GM23338 (cell line): ENCODE measurements at regions not wholly inside any gene's neighbourhood (a gene's known extent, or its start where the extent isn't known, plus 50 kb on each side); places are given as distances from the start of the nearest gene placed in this dataset.

Experiments
- ATAC-seq: fragments of 200-7000 bp; cut with Tn5 transposase; 3 replicates; pipeline ENCODE4 v1.9.1; 2020
- DNase-seq: peaks from one replicate; pipeline ENCODE4 v3.0.0-alpha.2; 2015; ENCODE audit warnings: low spot score
- H2AFZ ChIP-seq: fragments of 200-600 bp; sonication (generic); 2 replicates; pipeline ENCODE4 v1.8.0; 2016; ENCODE audit warnings: antibody characterized with exemption, mild to moderate bottlenecking, moderate library complexity
- H3F3A ChIP-seq: fragments of 200-600 bp; sonication (generic); replicated peaks from 2 replicates; pipeline ENCODE4 v1.8.0; 2017; ENCODE audit warnings: antibody characterized with exemption, mixed run types, low read depth
- H3K27ac ChIP-seq: fragments of 200-600 bp; sonication (generic); 2 replicates; pipeline ENCODE4 v1.6.1; 2016; ENCODE audit warnings: low read depth
- H3K27me3 ChIP-seq: fragments of 200-600 bp; sonication (generic); 2 replicates; pipeline ENCODE4 v1.8.0; 2016; ENCODE audit warnings: mild to moderate bottlenecking, mixed run types, moderate library complexity; ENCODE audit not compliant: insufficient read depth
- H3K36me3 ChIP-seq: fragments of 200-600 bp; sonication (generic); 2 replicates; pipeline ENCODE4 v1.8.0; 2016; ENCODE audit warnings: mild to moderate bottlenecking; ENCODE audit not compliant: insufficient read depth
- H3K4me1 ChIP-seq: fragments of 200-600 bp; sonication (generic); 2 replicates; pipeline ENCODE4 v1.8.0; 2016; ENCODE audit warnings: mild to moderate bottlenecking, moderate library complexity; ENCODE audit not compliant: insufficient read depth
- H3K4me2 ChIP-seq: fragments of 200-600 bp; sonication (generic); 2 replicates; pipeline ENCODE4 v1.7.1; 2017; ENCODE audit warnings: mixed run types
- H3K4me3 ChIP-seq: fragments of 200-600 bp; sonication (generic); 2 replicates; pipeline ENCODE4 v1.6.1; 2016; ENCODE audit warnings: mixed run types
- H3K79me2 ChIP-seq: fragments of 200-600 bp; sonication (generic); replicated peaks from 2 replicates; pipeline ENCODE4 v1.8.0; 2017; ENCODE audit warnings: mild to moderate bottlenecking; ENCODE audit not compliant: insufficient read depth
- H3K9me2 ChIP-seq: fragments of 200-600 bp; sonication (generic); 2 replicates; pipeline ENCODE4 v1.8.0; 2017; ENCODE audit not compliant: insufficient read depth
- H4K20me1 ChIP-seq: fragments of 200-600 bp; sonication (generic); replicated peaks from 2 replicates; pipeline ENCODE4 v1.8.0; 2017; ENCODE audit warnings: mild to moderate bottlenecking; ENCODE audit not compliant: insufficient read depth
- H3K27ac Mint-ChIP-seq: 2 replicates; pipeline ENCODE4 v1.8.0; 2020; ENCODE audit warnings: inconsistent platforms, mild to moderate bottlenecking, moderate library complexity, mixed read lengths
- H3K27me3 Mint-ChIP-seq: 3 replicates; pipeline ENCODE4 v1.8.0; 2022; ENCODE audit warnings: low read depth, mild to moderate bottlenecking, moderate library complexity, mixed read lengths, inconsistent platforms; ENCODE audit not compliant: insufficient read depth, poor library complexity
- H3K36me3 Mint-ChIP-seq: 3 replicates; pipeline ENCODE4 v1.8.0; 2021; ENCODE audit warnings: low read depth, mild to moderate bottlenecking, inconsistent platforms, moderate library complexity, mixed read lengths
- H3K4me1 Mint-ChIP-seq: 3 replicates; pipeline ENCODE4 v1.8.0; 2020; ENCODE audit warnings: mild to moderate bottlenecking, inconsistent platforms, mixed read lengths
- H3K4me3 Mint-ChIP-seq: 3 replicates; pipeline ENCODE4 v1.8.0; 2021; ENCODE audit warnings: moderate library complexity, mild to moderate bottlenecking, inconsistent platforms, mixed read lengths
- H3K9me3 Mint-ChIP-seq: 3 replicates; pipeline ENCODE4 v1.8.0; 2020; ENCODE audit warnings: moderate library complexity, mild to moderate bottlenecking, inconsistent platforms, mixed read lengths
- CREB1 ChIP-seq: fragments of 250-450 bp; sonication (Bioruptor Pico); IDR thresholded peaks from 2 replicates; pipeline ENCODE4 v1.5.0; 2020; ENCODE audit warnings: low read depth, mild to moderate bottlenecking, moderate library complexity
- ETS1 ChIP-seq: IDR thresholded peaks from 2 replicates; pipeline ENCODE4 v1.6.1; 2016; ENCODE audit warnings: antibody characterized with exemption
- EZH2 ChIP-seq: fragments of 200-600 bp; sonication (generic); IDR thresholded peaks from one replicate; pipeline ENCODE4 v1.8.0; 2017; ENCODE audit warnings: antibody characterized with exemption, mild to moderate bottlenecking, low read depth; ENCODE audit not compliant: unreplicated experiment
- EZH2phosphoT487 ChIP-seq: fragments of 200-600 bp; sonication (generic); IDR thresholded peaks from one replicate; pipeline ENCODE4 v1.8.1; 2018; ENCODE audit warnings: antibody characterized with exemption; ENCODE audit not compliant: unreplicated experiment
- JUNB ChIP-seq: IDR thresholded peaks from one replicate; pipeline ENCODE4 v1.6.1; 2016; ENCODE audit warnings: antibody characterized with exemption; ENCODE audit not compliant: unreplicated experiment
- NANOG ChIP-seq: IDR thresholded peaks from 2 replicates; pipeline ENCODE4 v1.6.1; 2016; ENCODE audit warnings: antibody characterized with exemption, borderline replicate concordance
- POLR2AphosphoS5 ChIP-seq: IDR thresholded peaks from 2 replicates; pipeline ENCODE4 v1.6.1; 2016; ENCODE audit warnings: antibody characterized with exemption, low read depth
- REST ChIP-seq: IDR thresholded peaks from one replicate; pipeline ENCODE4 v1.6.1; 2018; ENCODE audit warnings: antibody characterized with exemption; ENCODE audit not compliant: unreplicated experiment
- STAT1 ChIP-seq: IDR thresholded peaks from one replicate; pipeline ENCODE4 v1.6.1; 2016; ENCODE audit warnings: antibody characterized with exemption; ENCODE audit not compliant: unreplicated experiment
- ZNF114 ChIP-seq: fragments of 250-450 bp; sonication (Bioruptor Pico); IDR thresholded peaks from 2 replicates; pipeline ENCODE4 v1.5.0; 2020; ENCODE audit warnings: mild to moderate bottlenecking, moderate library complexity
- ZNF331 ChIP-seq: fragments of 250-450 bp; sonication (Bioruptor Pico); IDR thresholded peaks from 2 replicates; pipeline ENCODE4 v1.5.0; 2020; ENCODE audit warnings: low read depth, mild to moderate bottlenecking, moderate library complexity
- TF ChIP-seq, protein P1 (sequence below), 2 experiments: fragments of 200-600 bp in 1 of 2; sonication (generic) in 1 of 2; conservative IDR thresholded peaks; 2 replicates each; pipeline versions ENCODE4 v1.5.1 to v1.6.1; 2016 to 2017; ENCODE audit warnings: antibody characterized with exemption in 2 of 2, low read depth in 2 of 2, mild to moderate bottlenecking in 2 of 2, moderate library complexity in 1 of 2

GRCh38 chr4:167715176-167715575 is 377.2 kb upstream of the ANXA10 start:
- Histone ChIP-seq H3K4me3 (no peak overlapping the region), H3K4me1 (no peaks in the 10 kb centered on the region), H3K9me2 (no peaks in the 10 kb centered on the region), H4K20me1 (no peaks in the 10 kb centered on the region), H3K36me3 (no peaks in the 10 kb centered on the region), H3K27ac (no peak overlapping the region), H3K27me3 (no peaks in the 10 kb centered on the region), H3K4me2 (no peak overlapping the region), H3F3A (no peaks in the 10 kb centered on the region), H3K79me2 (no peaks in the 10 kb centered on the region), H2AFZ (no peak overlapping the region)
- H3K36me3 Mint-ChIP-seq, result no peaks in the 10 kb centered on the region
- H3K4me1 Mint-ChIP-seq, result no peaks in the 10 kb centered on the region
- H3K27me3 Mint-ChIP-seq, result no peaks in the 10 kb centered on the region
- no peaks in the 10 kb centered on the region for H3K9me3 Mint-ChIP-seq
- no peak for ATAC-seq
- DNase-seq, result no peak
- H3K4me3 Mint-ChIP-seq, result no peak overlapping the region
- no peak for TF ChIP-seq JUNB
- TF ChIP-seq ETS1, result no peak
- no peak for TF ChIP-seq CREB1 (CRISPR knock-in tag)
- TF ChIP-seq NANOG, result no peak
- TF ChIP-seq EZH2phosphoT487, result no peak
- TF ChIP-seq ZNF331 (CRISPR knock-in tag), result no peak
- no peak for TF ChIP-seq STAT1
- H3K27ac Mint-ChIP-seq, result no peak overlapping the region

DNA sequence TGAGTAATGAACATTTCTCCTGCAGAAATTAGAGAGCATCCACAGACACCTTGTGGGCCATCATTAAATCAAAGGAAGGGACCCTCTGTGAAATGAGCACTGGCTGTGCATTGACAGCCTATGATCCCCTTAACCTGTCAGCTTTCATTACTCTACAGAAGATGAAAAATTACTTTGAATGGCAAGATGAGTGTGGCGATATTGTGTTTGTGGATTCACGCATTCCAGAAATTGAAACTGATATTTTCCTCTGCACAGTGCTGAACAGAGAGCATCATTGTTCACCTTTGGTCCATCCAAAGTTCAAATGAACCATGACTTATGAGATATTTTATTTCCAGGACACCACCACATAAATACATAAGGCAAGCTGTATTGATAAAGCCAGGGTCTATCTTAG is 374.8 kb upstream of the ANXA10 start:
- no peak for ATAC-seq
- no peak for TF ChIP-seq ETS1
- no peak for TF ChIP-seq POLR2AphosphoS5
- TF ChIP-seq, protein P1, sequence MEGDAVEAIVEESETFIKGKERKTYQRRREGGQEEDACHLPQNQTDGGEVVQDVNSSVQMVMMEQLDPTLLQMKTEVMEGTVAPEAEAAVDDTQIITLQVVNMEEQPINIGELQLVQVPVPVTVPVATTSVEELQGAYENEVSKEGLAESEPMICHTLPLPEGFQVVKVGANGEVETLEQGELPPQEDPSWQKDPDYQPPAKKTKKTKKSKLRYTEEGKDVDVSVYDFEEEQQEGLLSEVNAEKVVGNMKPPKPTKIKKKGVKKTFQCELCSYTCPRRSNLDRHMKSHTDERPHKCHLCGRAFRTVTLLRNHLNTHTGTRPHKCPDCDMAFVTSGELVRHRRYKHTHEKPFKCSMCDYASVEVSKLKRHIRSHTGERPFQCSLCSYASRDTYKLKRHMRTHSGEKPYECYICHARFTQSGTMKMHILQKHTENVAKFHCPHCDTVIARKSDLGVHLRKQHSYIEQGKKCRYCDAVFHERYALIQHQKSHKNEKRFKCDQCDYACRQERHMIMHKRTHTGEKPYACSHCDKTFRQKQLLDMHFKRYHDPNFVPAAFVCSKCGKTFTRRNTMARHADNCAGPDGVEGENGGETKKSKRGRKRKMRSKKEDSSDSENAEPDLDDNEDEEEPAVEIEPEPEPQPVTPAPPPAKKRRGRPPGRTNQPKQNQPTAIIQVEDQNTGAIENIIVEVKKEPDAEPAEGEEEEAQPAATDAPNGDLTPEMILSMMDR (conservative IDR thresholded peaks at IDR 0.05; ENCODE audit: low read depth in 2 of 2), result no peak
- no peak for TF ChIP-seq EZH2phosphoT487
- no peak for TF ChIP-seq STAT1
- TF ChIP-seq CREB1 (CRISPR knock-in tag), result no peak
- no peak for TF ChIP-seq NANOG
- TF ChIP-seq REST, result no peak
- no peak for TF ChIP-seq ZNF114 (CRISPR knock-in tag)
- TF ChIP-seq EZH2, result no peak

More for the DNA sequence above, 374.8 kb upstream of the ANXA10 start:
- no peak overlapping the region for H2AFZ ChIP-seq
- no peak for DNase-seq
- no peak overlapping the region for H3K4me3 ChIP-seq
- Mint-ChIP-seq H3K9me3 (no peaks in the 10 kb centered on the region), H3K4me1 (no peaks in the 10 kb centered on the region), H3K36me3 (no peaks in the 10 kb centered on the region), H3K27ac (no peak overlapping the region), H3K4me3 (no peak overlapping the region), H3K27me3 (no peaks in the 10 kb centered on the region)
- H3K27ac ChIP-seq, result no peak overlapping the region
- no peak overlapping the region for H3K4me2 ChIP-seq
- H3K79me2 ChIP-seq, result no peaks in the 10 kb centered on the region
- H3K27me3 ChIP-seq, result no peaks in the 10 kb centered on the region
- H3K9me2 ChIP-seq, result no peaks in the 10 kb centered on the region
- no peaks in the 10 kb centered on the region for H3K4me1 ChIP-seq
- H3F3A ChIP-seq, result no peaks in the 10 kb centered on the region
- H3K36me3 ChIP-seq, result no peaks in the 10 kb centered on the region
- no peaks in the 10 kb centered on the region for H4K20me1 ChIP-seq
